SJCRH30 (cell line): ENCODE measurements at regions not wholly inside any gene's neighbourhood (a gene's known extent, or its start where the extent isn't known, plus 50 kb on each side); places are given as distances from the start of the nearest gene placed in this dataset.
"Not testable (repeated sequence)": the region's sequence is repeated elsewhere in the genome, so short reads cannot be mapped to it uniquely, and the experiment has no call there.

ENCODE experiments used
- DNase-seq, 2 experiments: peaks; one replicate each; pipeline ENCODE4 v3.0.0-alpha.2; 2015 to 2020
- H3K27ac ChIP-seq: fragments of 250-450 bp; sonication (Bioruptor Pico); 2 replicates; pipeline ENCODE4 v1.5.1; 2020; ENCODE audit warnings: mild to moderate bottlenecking, moderate library complexity
- H3K27me3 ChIP-seq: fragments of 250-450 bp; sonication (Bioruptor Pico); 2 replicates; pipeline ENCODE4 v1.5.1; 2020; ENCODE audit warnings: mild to moderate bottlenecking, moderate library complexity
- H3K36me3 ChIP-seq: fragments of 250-450 bp; sonication (Bioruptor Pico); 2 replicates; pipeline ENCODE4 v1.5.1; 2020; ENCODE audit warnings: mild to moderate bottlenecking, moderate library complexity
- H3K4me1 ChIP-seq: fragments of 250-450 bp; sonication (Bioruptor Pico); 2 replicates; pipeline ENCODE4 v1.5.1; 2020; ENCODE audit warnings: mild to moderate bottlenecking, moderate library complexity
- H3K4me3 ChIP-seq: fragments of 250-450 bp; sonication (Bioruptor Pico); 2 replicates; pipeline ENCODE4 v1.5.1; 2020; ENCODE audit warnings: mild to moderate bottlenecking, moderate library complexity
- H3K9me3 ChIP-seq: fragments of 250-450 bp; sonication (Bioruptor Pico); replicated peaks from 2 replicates; pipeline ENCODE4 v1.5.1; 2020; ENCODE audit warnings: mild to moderate bottlenecking, moderate library complexity

GRCh38 chr11:112694245-112694644 lies 267.0 kb upstream of the NCAM1 start:
- Histone ChIP-seq H3K4me1 (no peaks in the 10 kb centered on the region), H3K27me3 (no peaks in the 10 kb centered on the region), H3K36me3 (no peaks in the 10 kb centered on the region), H3K27ac (no peak overlapping the region), H3K4me3 (no peak overlapping the region), H3K9me3 (no peaks in the 10 kb centered on the region)
- DNase-seq, result no peak

GRCh38 chr11:112694813-112695212 lies 266.4 kb upstream of the NCAM1 start:
- DNase-seq, result peak in 1 of 2 experiments; percentile 23
- Histone ChIP-seq H3K9me3 (no peaks in the 10 kb centered on the region), H3K27me3 (no peaks in the 10 kb centered on the region), H3K4me1 (no peaks in the 10 kb centered on the region), H3K4me3 (no peak overlapping the region), H3K27ac (no peak overlapping the region), H3K36me3 (no peaks in the 10 kb centered on the region)

DNA sequence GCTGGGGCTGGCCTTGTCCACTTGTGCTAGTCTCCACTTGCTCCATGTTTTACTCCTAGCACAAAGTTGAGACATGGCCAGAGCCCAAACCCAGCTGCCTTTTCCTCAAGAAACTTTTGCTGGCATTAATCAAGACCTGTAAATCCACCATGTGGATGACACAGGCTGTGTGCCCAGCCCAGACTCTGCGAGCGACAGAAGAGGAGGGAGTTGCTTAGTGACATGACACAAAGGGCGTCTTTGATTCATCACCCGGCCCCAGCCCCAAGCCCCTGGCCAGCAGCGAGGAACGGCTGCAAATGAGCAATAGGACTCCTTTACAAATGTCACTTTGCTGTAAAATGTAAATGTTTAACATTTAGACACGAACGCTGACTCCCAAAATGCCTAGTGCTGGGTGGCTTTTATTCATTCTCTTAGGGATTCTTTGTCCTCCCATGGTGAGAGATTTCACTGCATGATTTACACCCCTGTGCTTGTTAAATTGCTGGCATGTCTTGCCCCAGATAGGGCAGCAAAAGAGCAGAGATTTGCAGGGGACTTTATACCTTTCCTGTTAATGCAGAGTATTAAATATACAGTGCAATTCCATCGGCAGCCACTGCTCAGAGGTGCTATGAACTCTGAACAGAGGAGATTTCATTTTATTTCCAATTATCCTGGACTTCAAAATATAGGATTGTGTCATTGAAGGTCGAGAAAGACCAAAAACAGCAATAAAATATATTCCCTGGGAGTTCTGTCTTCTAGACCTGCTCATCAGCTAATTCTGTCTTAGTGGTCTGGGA lies 263.6 kb upstream of the NCAM1 start:
- peak in 1 of 2 experiments; percentile 19 for DNase-seq
- Histone ChIP-seq H3K27me3 (no peaks in the 10 kb centered on the region), H3K4me3 (no peak overlapping the region), H3K36me3 (no peaks in the 10 kb centered on the region), H3K4me1 (no peaks in the 10 kb centered on the region), H3K9me3 (no peaks in the 10 kb centered on the region), H3K27ac (no peak overlapping the region)

DNA sequence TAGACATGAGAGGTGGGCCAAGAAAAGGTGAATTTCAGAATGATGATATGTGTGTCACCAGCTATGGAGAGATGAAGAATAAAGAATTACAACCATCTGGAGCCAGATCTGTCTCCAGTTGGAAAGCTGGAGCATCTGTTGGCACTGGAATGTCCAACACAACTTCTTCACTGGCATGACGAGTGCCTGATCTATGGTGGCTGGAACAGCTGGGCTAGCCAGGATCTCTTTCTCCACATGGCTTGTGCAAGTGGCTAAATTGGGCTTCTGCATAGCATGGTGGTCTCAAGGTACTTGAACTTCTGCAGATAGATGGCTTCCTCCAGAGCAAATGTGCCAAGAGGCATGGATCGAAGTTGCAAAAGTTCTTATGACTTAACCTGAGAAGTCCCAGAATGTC lies 256.1 kb upstream of the NCAM1 start:
- no peaks in the 10 kb centered on the region for H3K9me3 ChIP-seq
- H3K27ac ChIP-seq, result no peak overlapping the region
- H3K36me3 ChIP-seq, result no peaks in the 10 kb centered on the region
- H3K4me3 ChIP-seq, result no peak overlapping the region
- H3K4me1 ChIP-seq, result no peaks in the 10 kb centered on the region
- DNase-seq, result no peak
- no peaks in the 10 kb centered on the region for H3K27me3 ChIP-seq

DNA sequence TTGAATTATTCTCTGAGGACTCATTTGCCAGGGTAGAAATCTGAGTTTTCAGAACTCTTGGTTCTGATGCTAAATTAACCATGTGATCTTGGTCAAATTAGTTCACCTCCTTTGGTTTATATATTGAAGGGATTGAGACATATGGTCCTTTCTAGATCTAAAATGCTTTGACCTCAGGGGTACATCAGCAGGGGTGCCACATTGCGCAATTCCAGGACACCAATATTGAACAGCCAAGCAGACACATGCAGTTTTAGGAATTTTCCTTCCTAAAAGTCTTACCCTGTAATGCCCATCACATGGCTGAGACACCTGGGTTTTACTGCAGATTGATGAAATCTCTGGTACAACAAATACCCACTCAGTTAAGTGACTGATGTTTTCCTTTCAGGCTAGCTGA lies 254.4 kb upstream of the NCAM1 start:
- Histone ChIP-seq H3K9me3 (no peaks in the 10 kb centered on the region), H3K4me3 (no peak overlapping the region), H3K27me3 (no peaks in the 10 kb centered on the region), H3K4me1 (no peaks in the 10 kb centered on the region), H3K36me3 (no peaks in the 10 kb centered on the region), H3K27ac (no peak overlapping the region)
- DNase-seq, result no peak

- H3K27ac ChIP-seq, H3K36me3 ChIP-seq, H3K4me3 ChIP-seq, H3K27me3 ChIP-seq, DNase-seq, H3K9me3 ChIP-seq: not testable (repeated sequence)
- H3K4me1 ChIP-seq, result peaks cover 12% of the 10 kb centered on the region
These were observed 246.9 kb upstream of the NCAM1 start for GRCh38 chr11:112714340-112714739.

- Histone ChIP-seq H3K4me1 (peaks cover 12% of the 10 kb centered on the region), H3K27me3 (no peaks in the 10 kb centered on the region), H3K9me3 (no peaks in the 10 kb centered on the region), H3K4me3 (no peak overlapping the region), H3K36me3 (no peaks in the 10 kb centered on the region), H3K27ac (no peak overlapping the region)
- DNase-seq, result no peak
These were observed 246.2 kb upstream of the NCAM1 start for GRCh38 chr11:112715056-112715455.

- Histone ChIP-seq H3K36me3 (no peaks in the 10 kb centered on the region), H3K9me3 (no peaks in the 10 kb centered on the region), H3K27ac (no peak overlapping the region), H3K4me3 (no peak overlapping the region), H3K4me1 (peaks cover 12% of the 10 kb centered on the region), H3K27me3 (no peaks in the 10 kb centered on the region)
- peak; percentile 55 to 59 for DNase-seq
These were observed 242.7 kb upstream of the NCAM1 start for GRCh38 chr11:112718483-112718882.

- Histone ChIP-seq H3K4me3 (no peak overlapping the region), H3K27me3 (no peaks in the 10 kb centered on the region), H3K4me1 (peaks cover 12% of the 10 kb centered on the region), H3K36me3 (no peaks in the 10 kb centered on the region), H3K9me3 (no peaks in the 10 kb centered on the region), H3K27ac (no peak overlapping the region)
- no peak for DNase-seq
These were observed 241.3 kb upstream of the NCAM1 start for GRCh38 chr11:112719736-112720525.

DNA sequence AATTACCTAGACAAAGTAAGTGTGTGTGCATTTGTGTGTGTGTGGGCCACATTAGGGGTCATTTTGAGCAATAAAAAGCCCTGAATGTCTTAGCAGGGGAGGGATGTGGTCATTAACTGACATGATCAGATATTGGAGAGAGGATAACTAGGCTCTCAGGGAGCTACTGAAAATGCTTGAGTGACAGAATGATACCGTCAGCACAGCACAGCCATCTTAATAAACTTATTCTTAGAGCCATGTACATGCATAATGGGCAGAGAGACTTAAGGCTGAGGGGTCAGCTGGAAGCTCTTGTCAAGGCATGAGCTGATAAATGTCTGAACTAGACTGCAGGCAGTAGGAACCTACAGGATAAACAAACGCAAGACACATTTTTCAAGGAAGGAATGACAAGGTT lies 239.1 kb upstream of the NCAM1 start:
- no peaks in the 10 kb centered on the region for H3K36me3 ChIP-seq
- no peak overlapping the region for H3K27ac ChIP-seq
- H3K4me1 ChIP-seq, result peaks cover 12% of the 10 kb centered on the region
- no peaks in the 10 kb centered on the region for H3K9me3 ChIP-seq
- DNase-seq, result no peak
- no peaks in the 10 kb centered on the region for H3K27me3 ChIP-seq
- H3K4me3 ChIP-seq, result no peak overlapping the region

GRCh38 chr11:112722876-112723275 lies 238.3 kb upstream of the NCAM1 start:
- Histone ChIP-seq H3K9me3 (no peaks in the 10 kb centered on the region), H3K27me3 (no peaks in the 10 kb centered on the region), H3K4me1 (peaks cover 8% of the 10 kb centered on the region), H3K27ac (no peak overlapping the region), H3K36me3 (no peaks in the 10 kb centered on the region), H3K4me3 (no peak overlapping the region)
- DNase-seq, result no peak

- Histone ChIP-seq H3K27me3 (no peaks in the 10 kb centered on the region), H3K36me3 (no peaks in the 10 kb centered on the region), H3K27ac (no peak overlapping the region), H3K4me3 (no peak overlapping the region), H3K4me1 (peaks cover under 1% of the 10 kb centered on the region; the same call in 1 of the 2 replicates), H3K9me3 (no peaks in the 10 kb centered on the region)
- no peak for DNase-seq
These were observed 237.3 kb upstream of the NCAM1 start for GRCh38 chr11:112723676-112724495.

- Histone ChIP-seq H3K27ac (no peak overlapping the region), H3K4me1 (no peaks in the 10 kb centered on the region), H3K9me3 (no peaks in the 10 kb centered on the region), H3K4me3 (no peak overlapping the region), H3K27me3 (no peaks in the 10 kb centered on the region), H3K36me3 (no peaks in the 10 kb centered on the region)
- no peak for DNase-seq
These were observed 236.8 kb upstream of the NCAM1 start for GRCh38 chr11:112724496-112724790.

GRCh38 chr11:112725636-112726035 lies 235.6 kb upstream of the NCAM1 start:
- H3K9me3 ChIP-seq, result no peaks in the 10 kb centered on the region
- DNase-seq, result no peak
- H3K4me1 ChIP-seq, result no peaks in the 10 kb centered on the region
- no peak overlapping the region for H3K27ac ChIP-seq
- H3K36me3 ChIP-seq, result no peaks in the 10 kb centered on the region
- no peak overlapping the region for H3K4me3 ChIP-seq
- H3K27me3 ChIP-seq, result no peaks in the 10 kb centered on the region

- H3K4me1 ChIP-seq, result no peaks in the 10 kb centered on the region
- H3K4me3 ChIP-seq, result no peak overlapping the region
- no peaks in the 10 kb centered on the region for H3K9me3 ChIP-seq
- no peaks in the 10 kb centered on the region for H3K27me3 ChIP-seq
- no peak for DNase-seq
- no peak overlapping the region for H3K27ac ChIP-seq
- no peaks in the 10 kb centered on the region for H3K36me3 ChIP-seq
These were observed 233.8 kb upstream of the NCAM1 start for GRCh38 chr11:112727341-112727841.
